ENCODE measurements at regions not wholly inside any gene's neighbourhood (a gene's known extent, or its start where the extent isn't known, plus 50 kb on each side); places are given as distances from the start of the nearest gene placed in this dataset.

DNA sequence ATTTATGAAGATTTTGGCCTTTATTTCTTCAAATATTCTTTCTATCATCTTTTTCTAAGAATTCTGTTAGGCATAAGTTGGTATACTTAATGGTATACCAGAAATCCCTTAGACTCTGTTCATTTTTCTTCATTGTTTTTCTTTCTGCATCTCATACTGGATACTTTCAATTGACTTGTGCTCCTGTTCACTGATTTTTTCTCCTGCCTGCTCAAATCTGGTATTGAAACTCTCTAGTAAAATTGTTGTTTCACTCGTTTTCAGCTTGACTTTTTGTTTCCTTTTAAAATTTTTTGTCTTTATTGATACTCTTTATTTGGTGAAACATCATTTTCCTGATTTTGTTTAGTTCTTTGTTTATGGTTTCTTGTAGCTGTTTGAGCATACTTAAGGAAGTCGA is 243.2 kb downstream of the TRIB2 start:
- TF ChIP-seq, protein P1, sequence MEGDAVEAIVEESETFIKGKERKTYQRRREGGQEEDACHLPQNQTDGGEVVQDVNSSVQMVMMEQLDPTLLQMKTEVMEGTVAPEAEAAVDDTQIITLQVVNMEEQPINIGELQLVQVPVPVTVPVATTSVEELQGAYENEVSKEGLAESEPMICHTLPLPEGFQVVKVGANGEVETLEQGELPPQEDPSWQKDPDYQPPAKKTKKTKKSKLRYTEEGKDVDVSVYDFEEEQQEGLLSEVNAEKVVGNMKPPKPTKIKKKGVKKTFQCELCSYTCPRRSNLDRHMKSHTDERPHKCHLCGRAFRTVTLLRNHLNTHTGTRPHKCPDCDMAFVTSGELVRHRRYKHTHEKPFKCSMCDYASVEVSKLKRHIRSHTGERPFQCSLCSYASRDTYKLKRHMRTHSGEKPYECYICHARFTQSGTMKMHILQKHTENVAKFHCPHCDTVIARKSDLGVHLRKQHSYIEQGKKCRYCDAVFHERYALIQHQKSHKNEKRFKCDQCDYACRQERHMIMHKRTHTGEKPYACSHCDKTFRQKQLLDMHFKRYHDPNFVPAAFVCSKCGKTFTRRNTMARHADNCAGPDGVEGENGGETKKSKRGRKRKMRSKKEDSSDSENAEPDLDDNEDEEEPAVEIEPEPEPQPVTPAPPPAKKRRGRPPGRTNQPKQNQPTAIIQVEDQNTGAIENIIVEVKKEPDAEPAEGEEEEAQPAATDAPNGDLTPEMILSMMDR (IDR thresholded peaks at IDR 0.05; ENCODE audit: low read length, missing control alignments), result no peak
- H3K4me3 ChIP-seq (replicated peaks; ENCODE audit: low read depth, low read length), result no peak overlapping the region
- DNase-seq (ENCODE audit: low read depth), result no peak

GRCh38 chr2:12960671-12961070 is 243.9 kb downstream of the TRIB2 start:
- TF ChIP-seq, protein P1 (IDR thresholded peaks at IDR 0.05; ENCODE audit: low read length, missing control alignments), result no peak
- no peak overlapping the region for H3K4me3 ChIP-seq (replicated peaks; ENCODE audit: low read depth, low read length)
- no peak for DNase-seq (ENCODE audit: low read depth)

DNA sequence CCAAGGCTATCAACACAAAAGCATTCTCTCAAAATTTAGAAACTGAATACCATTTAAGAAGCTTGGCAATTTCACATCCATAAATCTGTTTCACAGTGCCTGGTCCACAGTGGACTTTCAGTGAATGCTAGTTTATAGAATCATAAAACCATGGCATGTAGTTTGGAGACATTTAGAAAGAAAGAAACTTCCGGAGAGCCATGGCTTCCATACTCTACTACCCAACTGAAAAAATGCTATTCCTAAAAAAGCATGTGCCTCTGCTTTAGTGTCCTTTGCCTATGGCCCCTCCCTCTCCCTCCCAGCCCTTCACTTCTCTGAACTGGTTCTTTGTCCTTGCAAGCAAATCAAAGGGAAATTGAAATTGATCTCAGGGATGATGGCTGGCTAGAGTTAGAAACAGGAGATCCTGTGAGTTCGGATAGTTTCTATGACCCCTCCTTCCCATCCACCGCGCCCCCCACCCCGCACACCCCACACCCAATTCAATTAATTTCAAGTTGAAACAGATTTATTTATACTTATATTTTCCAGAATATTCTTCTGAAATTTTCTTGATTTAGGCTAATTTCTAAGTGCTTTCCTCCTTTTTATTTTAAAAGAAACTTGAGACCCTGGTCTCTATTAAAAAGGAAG is 248.3 kb downstream of the TRIB2 start:
- TF ChIP-seq, protein P1 (IDR thresholded peaks at IDR 0.05; ENCODE audit: low read length, missing control alignments), result no peak
- H3K4me3 ChIP-seq (replicated peaks; ENCODE audit: low read depth, low read length), result no peak overlapping the region
- DNase-seq (ENCODE audit: low read depth), result no peak

- peak; percentile 77 for DNase-seq (ENCODE audit: low read depth)
- no peak overlapping the region for H3K4me3 ChIP-seq (replicated peaks; ENCODE audit: low read depth, low read length)
Measured at GRCh38 chr2:12965540-12966269, 249.0 kb downstream of the TRIB2 start.

DNA sequence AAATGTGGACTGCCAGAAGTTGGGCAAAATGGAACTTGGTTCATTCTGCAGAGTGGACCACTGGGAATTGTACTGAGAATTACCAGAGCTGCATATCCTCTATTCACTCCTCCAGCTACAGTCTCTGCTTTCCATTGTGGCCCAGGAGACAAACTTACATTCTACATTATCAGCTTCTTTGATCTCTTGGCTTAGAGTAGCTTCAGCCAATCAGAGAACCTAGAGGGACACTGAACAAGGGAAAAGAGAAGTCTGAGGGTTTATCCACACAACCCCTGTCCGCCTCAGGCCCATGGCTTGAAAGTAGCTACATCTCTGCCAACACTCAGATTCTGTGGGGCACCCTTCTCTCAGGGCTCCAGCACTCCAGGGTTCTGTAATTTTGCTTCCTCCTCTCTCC is 251.1 kb downstream of the TRIB2 start:
- TF ChIP-seq, protein P1 (IDR thresholded peaks at IDR 0.05; ENCODE audit: low read length, missing control alignments), result no peak
- H3K4me3 ChIP-seq (replicated peaks; ENCODE audit: low read depth, low read length), result no peak overlapping the region
- DNase-seq (ENCODE audit: low read depth), result no peak

More at GRCh38 chr2:12965540-12966269, 249.0 kb downstream of the TRIB2 start:
- TF ChIP-seq, protein P1 (IDR thresholded peaks at IDR 0.05; ENCODE audit: low read length, missing control alignments), result no peak

GRCh38 chr2:12968399-12968798 is 251.7 kb downstream of the TRIB2 start:
- no peak for DNase-seq (ENCODE audit: low read depth)
- TF ChIP-seq, protein P1 (IDR thresholded peaks at IDR 0.05; ENCODE audit: low read length, missing control alignments), result no peak
- no peak overlapping the region for H3K4me3 ChIP-seq (replicated peaks; ENCODE audit: low read depth, low read length)
